Ureter (tissue), 1 donor: ENCODE measurements at regions not wholly inside any gene's neighbourhood (a gene's known extent, or its start where the extent isn't known, plus 50 kb on each side); places are given as distances from the start of the nearest gene placed in this dataset.

Experiments used
- DNase-seq: peaks from one replicate; pipeline ENCODE4 v3.0.0-alpha.2; 2020; ENCODE audit warnings: low spot score
- donor health status: DM: yes; HTN: yes; CAD: no.

GRCh38 chr3:67882981-67883380 is 228.6 kb upstream of the SUCLG2 start:
- DNase-seq, result no peak

- DNase-seq, result no peak
Measured at GRCh38 chr3:67876261-67876660, 221.8 kb upstream of the SUCLG2 start.

- DNase-seq, result no peak
Measured at GRCh38 chr3:67875858-67876257, 221.4 kb upstream of the SUCLG2 start.

GRCh38 chr3:67875338-67875737 is 220.9 kb upstream of the SUCLG2 start:
- no peak for DNase-seq

- DNase-seq, result no peak
Measured at GRCh38 chr3:67870477-67870876, 216.1 kb upstream of the SUCLG2 start.

GRCh38 chr3:67866571-67866970 is 212.2 kb upstream of the SUCLG2 start:
- DNase-seq, result no peak

- DNase-seq, result no peak
Measured at GRCh38 chr3:67864587-67865183, 210.3 kb upstream of the SUCLG2 start.

GRCh38 chr3:67863869-67864268 is 209.5 kb upstream of the SUCLG2 start:
- no peak for DNase-seq

GRCh38 chr3:67860429-67860828 is 206.0 kb upstream of the SUCLG2 start:
- no peak for DNase-seq

GRCh38 chr3:67858492-67858891 is 204.1 kb upstream of the SUCLG2 start:
- no peak for DNase-seq

- DNase-seq, result no peak
Measured at GRCh38 chr3:67856718-67857117, 202.3 kb upstream of the SUCLG2 start.

- no peak for DNase-seq
Measured at GRCh38 chr3:67854663-67855062, 200.3 kb upstream of the SUCLG2 start.

- no peak for DNase-seq
Measured at GRCh38 chr3:67853520-67853919, 199.1 kb upstream of the SUCLG2 start.

- DNase-seq, result no peak
Measured at GRCh38 chr3:67848299-67848698, 193.9 kb upstream of the SUCLG2 start.

- DNase-seq, result no peak
Measured at GRCh38 chr3:67846166-67846565, 191.8 kb upstream of the SUCLG2 start.

- DNase-seq, result no peak
Measured at GRCh38 chr3:67832817-67833216, 178.4 kb upstream of the SUCLG2 start.

GRCh38 chr3:67831262-67831661 is 176.8 kb upstream of the SUCLG2 start:
- no peak for DNase-seq

- DNase-seq, result no peak
Measured at GRCh38 chr3:67828486-67829010, 174.1 kb upstream of the SUCLG2 start.

GRCh38 chr3:67821135-67821534 is 166.7 kb upstream of the SUCLG2 start:
- no peak for DNase-seq

GRCh38 chr3:67819447-67819846 is 165.0 kb upstream of the SUCLG2 start:
- no peak for DNase-seq

GRCh38 chr3:67809370-67809935 is 155.0 kb upstream of the SUCLG2 start:
- DNase-seq, result no peak

- DNase-seq, result no peak
Measured at GRCh38 chr3:67808906-67809305, 154.5 kb upstream of the SUCLG2 start.

GRCh38 chr3:67804578-67804977 is 150.2 kb upstream of the SUCLG2 start:
- no peak for DNase-seq

- no peak for DNase-seq
Measured at GRCh38 chr3:67804089-67804488, 149.7 kb upstream of the SUCLG2 start.
